Kidney epithelial cell (primary cell): ENCODE measurements at regions not wholly inside any gene's neighbourhood (a gene's known extent, or its start where the extent isn't known, plus 50 kb on each side); places are given as distances from the start of the nearest gene placed in this dataset.

Source experiments
- DNase-seq: peaks from one replicate; pipeline ENCODE4 v3.0.0-alpha.2; 2010; ENCODE audit warnings: low read depth
- H3K27me3 ChIP-seq: 2 replicates; pipeline ENCODE4 v1.6.0; 2011; ENCODE audit warnings: low read length; ENCODE audit not compliant: control insufficient read depth, insufficient read depth
- H3K36me3 ChIP-seq: 2 replicates; pipeline ENCODE4 v1.5.1; 2011; ENCODE audit warnings: low read length; ENCODE audit not compliant: control insufficient read depth, insufficient read depth
- H3K4me3 ChIP-seq: 2 replicates; pipeline ENCODE4 v1.5.1; 2011; ENCODE audit warnings: low read depth, mild to moderate bottlenecking, control low read depth, low read length
- CTCF ChIP-seq: IDR thresholded peaks from 2 replicates; pipeline ENCODE4 v1.5.1; 2011; ENCODE audit warnings: mild to moderate bottlenecking, moderate library complexity, low read length, control low read depth, inconsistent platforms; ENCODE audit not compliant: insufficient read depth, poor library complexity, severe bottlenecking

GRCh38 chr17:14619821-14620220 lies 318.9 kb downstream of the HS3ST3B1 start:
- Histone ChIP-seq H3K36me3 (no peaks in the 10 kb centered on the region), H3K27me3 (no peaks in the 10 kb centered on the region), H3K4me3 (no peak overlapping the region)
- no peak for DNase-seq
- no peak for TF ChIP-seq CTCF

DNA sequence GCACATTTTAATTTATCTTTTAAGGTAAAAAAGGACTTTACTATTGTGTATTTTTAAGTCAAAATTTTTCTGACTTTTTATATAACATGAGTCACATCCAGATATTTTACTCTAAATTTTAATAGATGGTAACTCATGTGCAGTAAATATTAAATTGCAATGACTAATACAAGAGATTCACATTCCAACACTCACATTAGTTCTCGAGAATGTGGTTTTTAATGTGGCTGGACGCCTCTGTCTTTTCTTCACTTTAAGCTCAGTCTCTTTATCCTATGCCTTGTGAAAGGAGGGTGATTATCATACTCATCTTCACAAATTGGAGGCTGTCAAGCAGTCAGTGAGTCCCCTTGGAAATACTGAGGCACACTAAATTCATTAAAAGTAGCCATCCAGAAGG lies 315.6 kb downstream of the HS3ST3B1 start:
- no peak for DNase-seq
- Histone ChIP-seq H3K27me3 (no peaks in the 10 kb centered on the region), H3K4me3 (no peak overlapping the region), H3K36me3 (no peaks in the 10 kb centered on the region)
- no peak for TF ChIP-seq CTCF

GRCh38 chr17:14605267-14605599 lies 304.4 kb downstream of the HS3ST3B1 start:
- no peaks in the 10 kb centered on the region for H3K27me3 ChIP-seq
- TF ChIP-seq CTCF = no peak
- H3K4me3 ChIP-seq = no peak overlapping the region
- no peaks in the 10 kb centered on the region for H3K36me3 ChIP-seq
- DNase-seq = no peak

GRCh38 chr17:14604591-14605266 lies 303.8 kb downstream of the HS3ST3B1 start:
- DNase-seq = no peak
- H3K27me3 ChIP-seq = no peaks in the 10 kb centered on the region
- no peak for TF ChIP-seq CTCF
- H3K36me3 ChIP-seq = no peaks in the 10 kb centered on the region
- no peak overlapping the region for H3K4me3 ChIP-seq

GRCh38 chr17:14596224-14596623 lies 295.3 kb downstream of the HS3ST3B1 start:
- Histone ChIP-seq H3K36me3 (no peaks in the 10 kb centered on the region), H3K27me3 (no peaks in the 10 kb centered on the region), H3K4me3 (no peak overlapping the region)
- no peak for DNase-seq
- no peak for TF ChIP-seq CTCF

GRCh38 chr17:14595656-14596055 lies 294.8 kb downstream of the HS3ST3B1 start:
- Histone ChIP-seq H3K36me3 (no peaks in the 10 kb centered on the region), H3K4me3 (no peak overlapping the region), H3K27me3 (no peaks in the 10 kb centered on the region)
- no peak for DNase-seq
- no peak for TF ChIP-seq CTCF
